LNCAP (cell line): ENCODE measurements at regions not wholly inside any gene's neighbourhood (a gene's known extent, or its start where the extent isn't known, plus 50 kb on each side); places are given as distances from the start of the nearest gene placed in this dataset.

Source experiments
- TF ChIP-seq, protein P1 (sequence below): fragments of 450-650 bp; IDR thresholded peaks from 2 replicates; pipeline ENCODE4 v1.5.1; 2017; ENCODE audit warnings: mild to moderate bottlenecking

DNA sequence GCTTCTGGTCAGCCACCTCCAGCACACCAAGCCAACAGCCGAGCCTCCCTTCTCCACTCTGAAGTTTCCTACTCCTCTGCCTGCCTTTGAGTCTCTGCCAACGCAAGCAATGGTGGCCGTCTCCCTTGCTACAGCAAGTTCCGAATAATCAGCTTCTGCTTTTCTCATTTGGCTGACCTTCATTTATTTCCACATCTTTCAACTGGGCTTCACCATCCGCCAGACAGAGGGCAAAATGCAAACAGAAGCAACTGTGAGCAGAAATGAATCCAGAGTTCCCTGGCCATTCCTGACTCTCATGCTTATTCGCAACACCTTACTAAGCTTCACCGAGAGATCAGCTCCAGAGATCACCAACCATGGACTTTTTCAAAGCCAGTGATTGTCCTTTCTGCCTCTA, 621.0 kb downstream of the NPHP4 start:
- TF ChIP-seq, protein P1, sequence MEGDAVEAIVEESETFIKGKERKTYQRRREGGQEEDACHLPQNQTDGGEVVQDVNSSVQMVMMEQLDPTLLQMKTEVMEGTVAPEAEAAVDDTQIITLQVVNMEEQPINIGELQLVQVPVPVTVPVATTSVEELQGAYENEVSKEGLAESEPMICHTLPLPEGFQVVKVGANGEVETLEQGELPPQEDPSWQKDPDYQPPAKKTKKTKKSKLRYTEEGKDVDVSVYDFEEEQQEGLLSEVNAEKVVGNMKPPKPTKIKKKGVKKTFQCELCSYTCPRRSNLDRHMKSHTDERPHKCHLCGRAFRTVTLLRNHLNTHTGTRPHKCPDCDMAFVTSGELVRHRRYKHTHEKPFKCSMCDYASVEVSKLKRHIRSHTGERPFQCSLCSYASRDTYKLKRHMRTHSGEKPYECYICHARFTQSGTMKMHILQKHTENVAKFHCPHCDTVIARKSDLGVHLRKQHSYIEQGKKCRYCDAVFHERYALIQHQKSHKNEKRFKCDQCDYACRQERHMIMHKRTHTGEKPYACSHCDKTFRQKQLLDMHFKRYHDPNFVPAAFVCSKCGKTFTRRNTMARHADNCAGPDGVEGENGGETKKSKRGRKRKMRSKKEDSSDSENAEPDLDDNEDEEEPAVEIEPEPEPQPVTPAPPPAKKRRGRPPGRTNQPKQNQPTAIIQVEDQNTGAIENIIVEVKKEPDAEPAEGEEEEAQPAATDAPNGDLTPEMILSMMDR, result no peak

- TF ChIP-seq, protein P1, result no peak
These were observed 621.9 kb downstream of the NPHP4 start for GRCh38 chr1:5370311-5370710.

- TF ChIP-seq, protein P1, result no peak
These were observed 623.0 kb downstream of the NPHP4 start for GRCh38 chr1:5369223-5369622.

GRCh38 chr1:5368201-5368600, 624.0 kb downstream of the NPHP4 start:
- TF ChIP-seq, protein P1, result no peak

DNA sequence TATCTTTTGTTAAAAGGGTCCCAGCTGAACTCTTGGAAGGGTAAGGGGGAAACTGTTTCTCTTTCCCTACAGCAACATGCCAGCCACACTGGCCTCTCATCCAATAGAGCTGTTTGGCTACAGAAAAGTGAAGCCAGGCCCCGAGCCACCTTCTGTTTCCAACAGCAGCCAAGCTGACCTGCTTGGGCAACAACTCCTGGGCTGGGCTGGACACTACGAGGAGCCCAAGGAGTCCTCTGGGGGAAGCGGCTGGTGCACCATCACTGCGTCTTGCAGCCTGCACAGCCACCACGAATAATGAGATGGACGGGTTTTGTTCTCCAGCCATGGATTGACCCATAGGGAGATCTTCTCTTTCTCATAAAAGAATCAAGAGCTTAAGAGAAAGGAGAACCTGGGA, 624.9 kb downstream of the NPHP4 start:
- TF ChIP-seq, protein P1, result no peak

DNA sequence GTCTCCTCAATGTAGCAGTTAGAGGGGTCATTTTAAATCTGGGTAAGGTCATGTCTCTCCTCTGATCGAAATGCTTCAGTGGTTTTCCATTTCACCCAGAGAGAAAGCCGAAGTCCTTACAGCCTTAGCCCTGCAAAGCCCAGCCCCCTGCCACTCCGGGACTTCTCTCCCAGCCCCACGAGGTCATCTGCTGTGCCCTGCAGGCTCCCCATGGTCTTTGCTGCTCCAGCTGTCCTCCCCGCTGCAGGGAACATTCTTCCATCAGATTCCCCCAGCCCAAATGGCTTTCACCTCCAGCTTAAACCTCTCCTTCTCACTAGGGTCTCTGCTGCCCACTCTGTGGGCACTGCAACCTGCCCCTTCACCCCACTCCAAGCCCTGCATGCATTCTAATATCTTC, 626.5 kb downstream of the NPHP4 start:
- TF ChIP-seq, protein P1, result no peak

- TF ChIP-seq, protein P1, result no peak
These were observed 627.6 kb downstream of the NPHP4 start for GRCh38 chr1:5364591-5364990.

- TF ChIP-seq, protein P1, result no peak
These were observed 637.5 kb downstream of the NPHP4 start for GRCh38 chr1:5354681-5355080.
